HFFc6 (cell line): ENCODE measurements at regions not wholly inside any gene's neighbourhood (a gene's known extent, or its start where the extent isn't known, plus 50 kb on each side); places are given as distances from the start of the nearest gene placed in this dataset.

ENCODE experiments used
- DNase-seq: peaks from one replicate; pipeline ENCODE4 v3.0.0-alpha.2; 2018
- H3K27ac Mint-ChIP-seq: 2 replicates; pipeline ENCODE4 v1.8.0; 2020; ENCODE audit warnings: mild to moderate bottlenecking, mixed read lengths
- H3K27me3 Mint-ChIP-seq: 2 replicates; pipeline ENCODE4 v1.8.0; 2021; ENCODE audit warnings: mild to moderate bottlenecking, moderate library complexity, mixed read lengths; ENCODE audit not compliant: insufficient read depth
- H3K36me3 Mint-ChIP-seq: 2 replicates; pipeline ENCODE4 v1.8.0; 2021; ENCODE audit warnings: low read depth, mixed read lengths
- H3K4me1 Mint-ChIP-seq: 2 replicates; pipeline ENCODE4 v1.8.0; 2020; ENCODE audit warnings: low read depth, mixed read lengths
- H3K4me3 Mint-ChIP-seq: 2 replicates; pipeline ENCODE4 v1.8.0; 2020; ENCODE audit warnings: mild to moderate bottlenecking, moderate library complexity, mixed read lengths
- H3K9me3 Mint-ChIP-seq: 2 replicates; pipeline ENCODE4 v1.8.0; 2020; ENCODE audit warnings: mild to moderate bottlenecking, mixed read lengths
- TF ChIP-seq, protein P1 (sequence below): fragments of 200-600 bp; sonication (generic); IDR thresholded peaks from 2 replicates; pipeline ENCODE4 v1.5.0; 2021; ENCODE audit warnings: antibody characterized with exemption, mild to moderate bottlenecking

DNA sequence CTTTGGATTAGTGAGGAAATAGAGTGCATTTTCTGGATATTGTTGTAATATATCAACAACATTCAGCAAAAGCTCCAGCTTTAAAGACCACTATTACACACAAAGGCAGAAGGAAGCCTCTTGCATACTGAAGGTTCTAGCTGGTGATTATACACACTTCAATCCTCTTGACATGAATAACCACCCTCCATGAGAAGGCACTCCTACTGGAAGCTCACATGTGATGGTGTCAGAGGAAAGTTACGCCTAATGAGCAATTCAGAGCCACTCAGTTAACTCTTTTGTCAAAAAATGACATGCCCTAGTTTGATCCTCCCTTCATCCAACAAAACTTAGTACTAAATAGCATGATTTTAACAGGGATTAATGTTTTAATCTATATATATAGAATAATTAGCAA is 124.6 kb upstream of the LYSMD4 start:
- no peak overlapping the region for H3K27ac Mint-ChIP-seq
- no peak overlapping the region for H3K4me3 Mint-ChIP-seq
- no peaks in the 10 kb centered on the region for H3K4me1 Mint-ChIP-seq
- TF ChIP-seq, protein P1, sequence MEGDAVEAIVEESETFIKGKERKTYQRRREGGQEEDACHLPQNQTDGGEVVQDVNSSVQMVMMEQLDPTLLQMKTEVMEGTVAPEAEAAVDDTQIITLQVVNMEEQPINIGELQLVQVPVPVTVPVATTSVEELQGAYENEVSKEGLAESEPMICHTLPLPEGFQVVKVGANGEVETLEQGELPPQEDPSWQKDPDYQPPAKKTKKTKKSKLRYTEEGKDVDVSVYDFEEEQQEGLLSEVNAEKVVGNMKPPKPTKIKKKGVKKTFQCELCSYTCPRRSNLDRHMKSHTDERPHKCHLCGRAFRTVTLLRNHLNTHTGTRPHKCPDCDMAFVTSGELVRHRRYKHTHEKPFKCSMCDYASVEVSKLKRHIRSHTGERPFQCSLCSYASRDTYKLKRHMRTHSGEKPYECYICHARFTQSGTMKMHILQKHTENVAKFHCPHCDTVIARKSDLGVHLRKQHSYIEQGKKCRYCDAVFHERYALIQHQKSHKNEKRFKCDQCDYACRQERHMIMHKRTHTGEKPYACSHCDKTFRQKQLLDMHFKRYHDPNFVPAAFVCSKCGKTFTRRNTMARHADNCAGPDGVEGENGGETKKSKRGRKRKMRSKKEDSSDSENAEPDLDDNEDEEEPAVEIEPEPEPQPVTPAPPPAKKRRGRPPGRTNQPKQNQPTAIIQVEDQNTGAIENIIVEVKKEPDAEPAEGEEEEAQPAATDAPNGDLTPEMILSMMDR, result no peak
- peaks cover 4% of the 10 kb centered on the region; the same call in 1 of the 2 replicates for H3K9me3 Mint-ChIP-seq
- no peaks in the 10 kb centered on the region for H3K36me3 Mint-ChIP-seq
- no peaks in the 10 kb centered on the region for H3K27me3 Mint-ChIP-seq
- DNase-seq, result no peak

DNA sequence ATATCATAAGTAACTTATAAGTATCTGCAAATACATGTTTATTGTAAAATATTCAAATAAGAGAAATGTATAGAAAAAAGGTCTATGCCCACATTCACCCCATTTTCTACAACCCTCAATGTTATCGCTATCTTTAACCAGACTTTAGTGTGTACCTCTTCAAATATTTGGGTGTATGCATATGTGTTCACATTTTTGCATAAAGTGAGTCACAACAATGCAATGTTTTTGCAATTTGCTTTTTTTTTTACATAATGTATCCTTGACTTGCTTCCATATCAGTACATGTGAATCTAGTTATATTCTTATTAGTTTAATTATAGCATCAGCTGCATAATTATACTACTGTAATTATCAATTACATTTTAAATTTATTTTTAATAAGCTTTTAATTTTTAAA is 117.3 kb upstream of the LYSMD4 start:
- no peaks in the 10 kb centered on the region for H3K27me3 Mint-ChIP-seq
- H3K4me3 Mint-ChIP-seq, result no peak overlapping the region
- no peak overlapping the region for H3K27ac Mint-ChIP-seq
- TF ChIP-seq, protein P1, result no peak
- no peak for DNase-seq
- H3K9me3 Mint-ChIP-seq, result no peaks in the 10 kb centered on the region; the same call in 1 of the 2 replicates
- H3K4me1 Mint-ChIP-seq, result no peaks in the 10 kb centered on the region
- no peaks in the 10 kb centered on the region for H3K36me3 Mint-ChIP-seq

DNA sequence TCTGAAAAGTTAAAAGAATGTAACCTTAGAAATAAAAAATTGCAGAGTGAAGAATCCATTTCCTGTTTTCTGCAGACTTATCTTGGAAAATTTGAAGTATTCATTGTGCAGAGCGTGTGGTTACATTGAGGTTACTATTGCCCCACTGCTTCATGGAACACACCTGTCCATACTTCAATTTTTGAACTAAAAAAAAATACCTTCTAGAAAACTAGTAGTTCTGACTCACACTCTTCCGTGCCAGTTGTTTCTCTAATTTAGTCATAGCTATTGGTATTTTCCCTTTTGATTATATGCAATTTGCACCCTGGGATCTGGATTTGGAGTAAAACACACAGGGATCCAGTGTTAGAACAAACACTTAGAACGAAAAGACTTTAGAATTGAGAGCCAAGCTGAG is 111.8 kb upstream of the LYSMD4 start:
- TF ChIP-seq, protein P1, result no peak
- H3K27ac Mint-ChIP-seq, result no peak overlapping the region
- H3K9me3 Mint-ChIP-seq, result no peaks in the 10 kb centered on the region
- H3K4me1 Mint-ChIP-seq, result no peaks in the 10 kb centered on the region; the same call in 1 of the 2 replicates
- no peaks in the 10 kb centered on the region; the same call in 1 of the 2 replicates for H3K27me3 Mint-ChIP-seq
- DNase-seq, result no peak
- no peaks in the 10 kb centered on the region for H3K36me3 Mint-ChIP-seq
- no peak overlapping the region for H3K4me3 Mint-ChIP-seq

DNA sequence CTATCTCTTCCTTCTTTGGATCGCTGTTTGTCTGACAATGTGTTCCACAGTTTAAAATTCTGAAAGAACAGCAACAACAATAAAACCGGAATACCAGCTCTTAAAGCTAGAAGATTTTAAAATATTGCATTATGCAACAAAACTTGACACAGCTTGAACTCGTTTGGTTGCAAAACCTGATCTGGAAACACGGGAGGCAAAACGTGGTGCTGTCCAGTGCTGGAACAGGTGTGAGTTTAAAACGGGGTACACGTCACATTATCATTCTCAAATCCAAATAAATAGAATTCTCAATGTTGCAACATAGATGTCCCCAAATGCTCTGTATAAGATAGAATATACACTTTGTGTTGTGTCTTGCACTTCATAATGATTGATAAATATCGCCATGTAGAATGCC is 110.9 kb upstream of the LYSMD4 start:
- H3K4me3 Mint-ChIP-seq, result no peak overlapping the region
- DNase-seq, result no peak
- H3K27me3 Mint-ChIP-seq, result no peaks in the 10 kb centered on the region; the same call in 1 of the 2 replicates
- no peak overlapping the region for H3K27ac Mint-ChIP-seq
- no peaks in the 10 kb centered on the region for H3K9me3 Mint-ChIP-seq
- TF ChIP-seq, protein P1, result no peak
- no peaks in the 10 kb centered on the region; the same call in 1 of the 2 replicates for H3K4me1 Mint-ChIP-seq
- peaks cover under 1% of the 10 kb centered on the region; the same call in 1 of the 2 replicates for H3K36me3 Mint-ChIP-seq

DNA sequence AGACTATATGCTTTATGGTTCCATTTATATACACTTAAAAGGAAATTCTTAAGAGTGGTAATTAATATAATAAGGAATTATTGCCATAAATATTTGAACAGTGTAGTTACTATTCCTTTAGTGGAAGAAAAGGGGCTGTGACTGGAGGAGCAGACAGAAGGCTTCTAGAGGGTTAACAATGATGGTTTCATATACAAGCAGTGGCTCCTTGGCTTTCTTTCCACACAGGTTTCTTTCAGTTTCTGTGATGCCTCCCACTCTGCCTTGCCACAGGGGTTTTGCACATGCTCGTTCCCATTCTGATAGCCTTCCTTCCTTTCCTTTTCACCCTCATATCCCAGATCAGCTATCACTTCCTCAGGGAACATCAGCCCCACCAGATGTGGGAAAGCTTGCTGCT is 108.8 kb upstream of the LYSMD4 start:
- no peak overlapping the region for H3K27ac Mint-ChIP-seq
- H3K4me3 Mint-ChIP-seq, result no peak overlapping the region
- no peak for DNase-seq
- no peaks in the 10 kb centered on the region for H3K9me3 Mint-ChIP-seq
- no peaks in the 10 kb centered on the region; the same call in 1 of the 2 replicates for H3K27me3 Mint-ChIP-seq
- TF ChIP-seq, protein P1, result no peak
- H3K36me3 Mint-ChIP-seq, result peaks cover 11% of the 10 kb centered on the region; the same call in 1 of the 2 replicates
- H3K4me1 Mint-ChIP-seq, result no peaks in the 10 kb centered on the region; the same call in 1 of the 2 replicates
